NB4 (cell line): ENCODE measurements at regions not wholly inside any gene's neighbourhood (a gene's known extent, or its start where the extent isn't known, plus 50 kb on each side); places are given as distances from the start of the nearest gene placed in this dataset.

Experiments
- CTCF ChIP-seq: IDR thresholded peaks from one replicate; pipeline ENCODE4 v1.5.1; 2012; ENCODE audit warnings: low read depth, low read length
- MAX ChIP-seq: IDR thresholded peaks from 2 replicates; pipeline ENCODE4 v1.6.1; 2011; ENCODE audit warnings: low read depth, low read length
- POLR2A ChIP-seq: IDR thresholded peaks from 2 replicates; pipeline ENCODE4 v1.6.1; 2011; ENCODE audit warnings: mild to moderate bottlenecking; ENCODE audit not compliant: insufficient read length; ENCODE audit errors: extremely low read depth

- TF ChIP-seq MAX = no peak
- no peak for TF ChIP-seq POLR2A
- no peak for TF ChIP-seq CTCF
These were observed 368.9 kb downstream of the CSNK1G3 start for GRCh38 chr5:123880875-123881274.
